DMS114 treated with DMSO at 0.1 percent for 48 hours (cell line): ENCODE measurements at regions not wholly inside any gene's neighbourhood (a gene's known extent, or its start where the extent isn't known, plus 50 kb on each side); places are given as distances from the start of the nearest gene placed in this dataset.

Experiments
- DNase-seq: peaks from one replicate; lab custom pipeline; 2025; ENCODE audit not compliant: unreplicated experiment; lab: John Stamatoyannopoulos, UW

GRCh38 chr1:88266051-88266450, 418.0 kb upstream of the PKN2 start:
- DNase-seq = no peak

- no peak for DNase-seq
Observed at GRCh38 chr1:88272216-88272615, 411.9 kb upstream of the PKN2 start.

- DNase-seq = no peak
Observed at GRCh38 chr1:88274431-88274830, 409.6 kb upstream of the PKN2 start.

- DNase-seq = no peak
Observed at GRCh38 chr1:88275259-88275862, 408.7 kb upstream of the PKN2 start.

- DNase-seq = no peak
Observed at GRCh38 chr1:88276163-88276562, 407.9 kb upstream of the PKN2 start.

GRCh38 chr1:88284066-88284465, 400.0 kb upstream of the PKN2 start:
- no peak for DNase-seq

GRCh38 chr1:88284666-88285366, 399.3 kb upstream of the PKN2 start:
- no peak for DNase-seq

GRCh38 chr1:88286716-88287115, 397.4 kb upstream of the PKN2 start:
- DNase-seq = no peak

- no peak for DNase-seq
Observed at GRCh38 chr1:88288571-88288970, 395.5 kb upstream of the PKN2 start.

GRCh38 chr1:88289401-88290102, 394.5 kb upstream of the PKN2 start:
- DNase-seq = no peak

- no peak for DNase-seq
Observed at GRCh38 chr1:88291611-88292354, 392.3 kb upstream of the PKN2 start.

- DNase-seq = no peak
Observed at GRCh38 chr1:88293691-88294190, 390.3 kb upstream of the PKN2 start.

- DNase-seq = no peak
Observed at GRCh38 chr1:88296227-88296626, 387.8 kb upstream of the PKN2 start.

GRCh38 chr1:88296642-88297041, 387.4 kb upstream of the PKN2 start:
- DNase-seq = no peak

GRCh38 chr1:88298506-88298905, 385.6 kb upstream of the PKN2 start:
- no peak for DNase-seq

GRCh38 chr1:88300752-88301263, 383.3 kb upstream of the PKN2 start:
- no peak for DNase-seq

GRCh38 chr1:88302843-88303486, 381.1 kb upstream of the PKN2 start:
- DNase-seq = peak; percentile 59

GRCh38 chr1:88311265-88311664, 372.8 kb upstream of the PKN2 start:
- no peak for DNase-seq

GRCh38 chr1:88311907-88312306, 372.2 kb upstream of the PKN2 start:
- DNase-seq = no peak

- DNase-seq = no peak
Observed at GRCh38 chr1:88317396-88317795, 366.7 kb upstream of the PKN2 start.

GRCh38 chr1:88318740-88319139, 365.3 kb upstream of the PKN2 start:
- DNase-seq = no peak
